ENCODE measurements at regions not wholly inside any gene's neighbourhood (a gene's known extent, or its start where the extent isn't known, plus 50 kb on each side); places are given as distances from the start of the nearest gene placed in this dataset.

DNA sequence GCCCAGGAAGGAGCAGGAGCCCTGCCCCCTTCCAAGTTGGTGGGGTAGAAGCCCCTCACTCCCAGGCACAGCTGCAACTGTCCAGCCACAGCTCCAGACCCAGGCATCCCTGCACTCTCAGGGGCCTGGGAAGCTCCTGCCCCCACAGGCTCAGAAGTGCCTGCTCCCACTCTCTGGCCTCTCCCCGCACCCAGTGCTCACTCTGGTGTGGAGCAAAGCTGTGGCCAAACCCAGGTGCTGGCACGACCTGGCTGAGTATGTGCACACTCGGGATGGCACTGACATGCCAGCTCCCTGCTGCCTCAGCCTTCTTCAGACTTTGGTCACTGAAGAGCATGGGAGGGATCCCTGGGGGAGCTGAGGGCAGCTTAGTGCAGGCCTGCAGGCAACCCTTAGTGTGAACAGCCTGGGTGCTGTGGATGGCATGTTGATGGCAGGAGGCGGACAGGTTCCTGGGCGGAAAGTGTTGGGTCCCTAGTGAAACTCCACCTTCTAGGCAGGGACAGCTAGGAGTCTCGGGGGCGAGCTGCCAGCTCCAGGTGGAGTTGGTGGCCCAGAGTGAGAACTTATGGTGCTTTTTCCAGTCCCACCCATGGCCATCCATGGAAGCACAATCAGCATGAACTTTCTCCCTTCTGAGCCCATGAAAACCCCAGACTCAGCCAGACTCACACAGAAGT lies 489.2 kb upstream of the ROBO2 start:
- no peak for DNase-seq

DNA sequence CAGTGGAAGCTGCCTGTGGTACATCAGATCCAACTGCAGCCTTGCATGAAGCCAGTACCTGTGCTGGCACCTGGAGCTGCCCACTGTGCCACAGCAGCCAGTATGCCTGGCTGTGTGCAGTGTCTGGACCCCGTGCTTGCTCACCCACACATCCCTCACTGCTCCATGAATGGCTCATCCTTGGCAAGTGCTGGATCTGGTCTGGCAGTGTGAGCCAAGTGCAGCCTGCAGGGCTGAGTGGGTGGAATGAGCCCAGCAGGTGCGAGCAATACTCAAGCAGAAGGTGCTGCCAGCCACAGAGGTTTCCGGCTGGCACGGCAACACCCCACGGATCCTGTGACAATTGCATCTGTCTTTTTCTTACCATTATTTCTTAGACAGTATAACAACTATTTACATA lies 488.2 kb upstream of the ROBO2 start:
- no peak for DNase-seq

DNA sequence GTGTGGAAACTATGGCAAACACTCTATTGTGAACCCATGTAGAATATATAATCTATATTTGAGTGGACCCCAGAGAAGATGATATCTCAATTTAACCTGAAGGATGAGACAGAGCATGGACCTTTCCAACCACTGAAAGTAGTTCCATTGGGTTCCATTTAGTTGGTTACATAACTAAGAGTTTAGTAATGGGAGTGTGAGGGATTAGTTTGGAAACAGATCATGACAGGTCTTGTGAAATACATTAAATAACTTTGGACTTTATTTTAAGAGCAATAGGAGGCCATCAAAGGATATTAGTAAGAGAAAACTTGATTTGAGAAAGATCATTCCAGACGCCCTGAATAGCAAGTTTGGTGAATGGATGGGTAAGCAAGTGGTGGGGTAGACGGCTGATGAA lies 487.2 kb upstream of the ROBO2 start:
- DNase-seq: no peak

DNA sequence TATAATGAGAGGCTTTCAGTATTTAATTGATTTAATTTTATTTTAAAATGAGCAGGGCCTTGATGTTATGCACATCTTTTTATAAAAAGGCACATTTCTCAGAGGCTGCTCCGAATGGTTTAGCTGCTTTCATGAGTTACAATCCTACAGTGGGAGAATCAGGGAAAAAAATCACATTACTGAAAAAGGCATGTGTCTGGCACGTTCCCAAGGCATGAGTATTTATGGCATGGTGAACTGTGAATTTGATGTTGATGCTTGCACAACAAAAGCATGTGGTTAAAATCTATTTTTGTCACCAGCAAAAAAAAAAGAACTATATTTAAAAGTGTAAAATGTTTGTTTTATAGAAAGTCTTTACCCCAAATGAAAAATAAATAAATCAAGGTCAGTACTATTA lies 485.2 kb upstream of the ROBO2 start:
- DNase-seq: no peak

DNA sequence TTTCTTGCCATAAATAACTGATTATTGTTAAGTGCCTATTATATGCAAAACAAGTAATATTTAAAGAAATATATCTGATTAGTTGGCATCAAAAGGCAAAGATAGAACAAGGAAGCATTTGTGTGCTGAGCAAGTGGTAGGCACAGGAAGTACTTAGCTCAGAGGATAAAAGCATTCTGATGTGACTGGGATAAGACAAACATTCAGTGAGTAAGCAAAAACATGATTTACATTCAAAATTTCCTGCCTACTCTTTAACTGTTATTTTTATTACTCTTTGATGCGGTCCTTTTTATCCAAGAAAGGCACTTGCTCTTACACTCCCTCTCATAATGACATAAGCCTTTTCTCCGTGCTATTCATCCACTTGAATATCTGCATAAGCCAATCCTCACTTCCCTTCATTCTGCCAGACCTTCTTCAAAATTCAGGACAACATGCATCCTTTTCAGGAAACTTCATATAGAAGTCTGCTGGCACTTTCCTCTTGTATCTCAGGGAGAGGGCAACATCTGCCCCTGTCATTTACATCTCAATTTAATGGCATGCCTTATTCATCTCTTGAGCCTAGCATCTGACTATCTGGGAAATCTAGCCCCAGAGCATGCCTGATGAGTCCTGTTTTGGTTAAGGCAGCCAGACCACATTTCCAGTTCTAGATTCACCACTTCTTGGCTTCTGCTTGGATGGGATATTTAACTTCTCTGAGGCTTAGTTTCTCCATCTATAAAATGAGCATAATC lies 478.2 kb upstream of the ROBO2 start:
- DNase-seq: no peak

GRCh38 chr3:76565496-76566210 lies 474.2 kb upstream of the ROBO2 start:
- DNase-seq: no peak

DNA sequence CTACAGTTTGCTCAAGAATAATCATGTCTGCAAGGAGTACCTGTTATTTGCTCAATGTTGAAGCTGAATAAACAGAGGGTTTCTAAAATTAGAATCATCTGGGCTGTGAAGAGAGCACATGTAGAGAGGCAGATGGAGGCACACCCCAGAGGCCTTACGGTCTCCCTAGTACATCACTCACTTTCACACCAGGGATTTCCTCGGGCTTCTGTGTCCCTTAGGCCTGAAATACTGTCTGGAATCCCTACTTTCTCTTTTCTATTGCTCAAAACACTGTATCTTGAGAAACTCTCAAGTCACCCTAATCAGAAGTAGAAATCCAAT lies 473.7 kb upstream of the ROBO2 start:
- DNase-seq: no peak

DNA sequence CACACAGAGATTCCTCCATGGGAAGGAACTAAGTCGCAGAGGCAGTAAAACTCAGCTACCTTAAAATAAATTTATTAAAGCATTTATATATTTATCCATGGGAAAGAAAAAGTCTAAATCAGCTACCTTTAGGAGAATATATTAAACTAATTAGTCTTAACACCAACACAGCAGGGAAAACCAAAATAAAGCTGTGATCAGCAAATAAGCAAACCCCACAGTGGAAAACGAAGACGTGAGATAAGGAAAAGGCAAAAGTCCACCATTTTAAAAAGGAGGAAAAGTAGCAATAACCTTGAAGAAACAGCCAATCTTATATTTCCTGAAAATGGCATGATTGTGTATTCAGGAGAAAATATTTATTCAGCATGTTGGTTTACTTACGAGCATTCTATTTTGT lies 473.0 kb upstream of the ROBO2 start:
- no peak for DNase-seq

DNA sequence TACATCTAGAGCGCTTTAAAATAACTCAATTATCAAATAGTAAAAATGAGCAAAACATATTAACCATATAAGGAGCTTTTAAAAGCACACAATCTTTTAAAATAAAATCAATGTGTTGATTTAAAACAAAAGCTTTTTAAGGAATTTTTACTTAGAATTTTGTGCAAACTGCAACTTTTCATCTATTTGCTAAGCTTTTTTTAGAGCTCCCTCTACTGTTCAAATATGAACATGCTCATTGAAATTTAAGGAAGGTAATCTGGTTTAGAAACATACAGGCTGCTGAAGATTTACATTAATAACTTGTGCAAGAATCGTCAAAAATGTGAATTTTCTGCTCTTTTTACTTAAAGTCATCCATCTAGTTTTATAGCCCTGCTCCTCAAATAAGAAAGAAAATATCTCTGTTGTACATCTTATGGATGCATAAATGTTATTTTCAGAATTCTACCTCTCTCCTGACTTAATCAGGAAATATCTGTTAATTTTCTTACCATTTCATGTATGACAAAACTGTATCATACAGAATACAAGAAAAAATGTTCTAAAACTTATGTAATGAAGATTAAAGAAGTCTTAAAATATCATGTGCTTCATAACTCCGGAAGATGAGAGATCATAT lies 469.4 kb upstream of the ROBO2 start:
- no peak for DNase-seq

- no peak for DNase-seq
Observed at GRCh38 chr3:76576201-76576600, 463.7 kb upstream of the ROBO2 start.

GRCh38 chr3:76582098-76582497 lies 457.8 kb upstream of the ROBO2 start:
- DNase-seq: no peak

GRCh38 chr3:76582632-76583378 lies 457.1 kb upstream of the ROBO2 start:
- no peak for DNase-seq

DNA sequence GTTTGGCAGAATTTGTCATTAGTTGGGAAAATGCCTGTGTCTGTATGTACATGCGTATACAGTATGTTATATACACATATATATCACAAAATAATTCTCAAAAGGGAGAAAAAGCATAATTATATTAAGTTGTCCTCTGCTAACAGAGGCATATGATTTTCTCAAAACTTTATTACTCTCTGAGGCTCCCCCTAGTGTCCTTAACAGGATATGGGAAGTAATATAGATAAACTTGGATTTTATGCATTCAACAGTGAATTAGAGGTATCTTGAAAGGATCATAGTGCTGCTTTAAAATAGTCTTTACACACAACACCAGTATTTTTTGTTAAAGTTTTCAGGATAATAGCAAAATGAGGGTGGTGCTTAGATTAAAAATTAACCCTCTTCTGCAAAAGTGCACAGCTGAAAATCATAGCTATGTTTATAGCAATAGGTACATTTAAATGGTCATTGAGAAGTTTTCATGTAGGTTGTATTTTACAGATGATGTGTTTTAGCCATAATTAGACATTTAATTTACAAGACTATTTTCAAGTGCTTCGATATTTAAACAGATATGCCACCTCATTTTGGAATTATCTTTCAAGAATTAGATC lies 454.0 kb upstream of the ROBO2 start:
- no peak for DNase-seq

GRCh38 chr3:76586471-76586870 lies 453.4 kb upstream of the ROBO2 start:
- DNase-seq: no peak

DNA sequence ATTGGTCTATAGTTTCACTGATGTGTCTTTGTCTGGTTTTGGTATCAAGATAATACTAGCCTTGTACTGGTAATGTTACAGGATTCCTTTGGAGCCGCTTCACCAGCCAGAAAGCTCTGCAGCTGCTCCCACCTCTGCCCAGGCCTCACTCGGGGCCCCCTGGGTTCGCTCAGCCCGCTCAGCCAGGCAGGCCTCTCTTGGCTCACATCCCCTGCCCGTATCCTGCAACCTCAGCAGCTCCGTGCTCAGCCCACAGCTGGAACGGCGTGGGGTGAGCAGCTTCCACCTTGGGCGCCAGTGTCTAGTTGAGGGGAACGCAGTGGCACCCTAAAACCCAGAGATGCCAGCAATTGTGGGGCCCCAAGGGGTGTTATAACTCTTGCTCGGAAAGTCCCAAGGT lies 429.7 kb upstream of the ROBO2 start:
- DNase-seq: no peak

DNA sequence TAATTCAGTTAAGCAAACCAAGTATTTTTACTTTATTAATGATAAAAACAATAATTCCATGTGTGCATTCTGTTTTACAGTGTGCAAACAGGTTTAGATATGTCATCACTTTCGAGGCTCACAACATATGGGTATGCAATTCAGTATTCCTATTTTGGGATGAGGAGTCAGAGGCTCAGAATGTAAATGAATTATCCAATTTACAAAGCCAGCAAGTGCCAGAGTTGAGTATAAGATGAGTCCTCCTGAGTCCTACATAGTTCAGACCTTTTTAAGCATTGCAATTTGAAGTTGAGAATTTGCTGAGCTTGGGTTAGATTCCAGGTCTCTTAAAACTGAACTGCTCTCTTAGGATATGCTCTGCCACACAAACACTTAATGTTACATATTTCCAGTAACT lies 424.2 kb upstream of the ROBO2 start:
- no peak for DNase-seq

DNA sequence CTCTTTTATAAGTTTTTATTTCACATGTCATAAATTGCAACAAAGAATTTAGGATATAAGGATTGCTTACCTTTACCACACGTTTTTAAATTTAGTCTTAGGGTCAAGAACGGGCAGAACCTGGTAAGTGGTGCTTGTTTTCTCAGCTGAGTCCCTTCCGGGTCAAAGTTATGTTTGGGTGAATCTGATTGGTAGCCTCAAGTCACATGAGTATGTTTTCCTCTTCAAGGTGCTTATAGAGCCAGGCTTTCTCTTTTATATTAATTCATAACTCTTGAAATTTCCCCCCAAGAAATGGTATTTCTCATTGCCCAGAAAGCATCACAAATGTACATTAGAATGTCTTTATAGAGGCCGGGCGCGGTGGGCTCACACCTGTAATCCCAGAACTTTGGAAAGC lies 415.7 kb upstream of the ROBO2 start:
- no peak for DNase-seq

DNA sequence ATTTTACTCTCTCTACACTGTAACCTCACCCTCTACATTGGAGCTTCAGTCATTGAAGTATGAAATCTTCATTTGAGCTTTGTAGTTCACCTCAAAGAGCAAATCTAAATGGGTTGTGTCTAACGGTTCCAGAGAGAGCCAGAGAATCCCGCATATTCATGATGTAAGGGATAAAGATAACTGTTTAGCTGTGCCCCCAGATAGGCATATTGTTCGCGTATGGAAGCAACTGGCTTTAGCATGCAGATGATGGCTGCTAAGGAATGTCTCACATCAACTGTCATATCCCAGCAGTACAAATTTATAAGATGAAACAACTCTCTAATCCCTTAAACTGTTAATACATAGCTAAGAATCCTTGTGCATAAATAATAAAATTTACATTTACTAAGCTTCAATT lies 412.7 kb upstream of the ROBO2 start:
- DNase-seq: no peak

DNA sequence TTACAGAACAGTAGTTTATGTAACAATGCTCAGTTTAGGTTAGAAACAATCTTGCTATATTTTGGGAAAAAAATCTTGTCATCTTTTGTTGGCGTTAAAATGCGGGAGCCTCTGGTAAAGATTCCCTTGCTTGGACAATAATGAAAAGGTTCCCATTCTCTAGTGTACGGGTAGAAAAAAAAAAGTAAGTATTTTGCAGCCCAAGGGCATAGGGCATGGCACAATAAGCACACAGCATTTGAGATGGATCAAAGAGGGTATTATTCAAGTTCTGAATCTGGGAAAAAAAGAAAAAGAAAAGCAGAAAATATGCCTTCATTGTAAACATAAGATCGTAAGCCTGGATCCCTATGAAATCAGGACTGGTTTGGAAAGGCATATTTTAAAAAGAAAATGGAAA lies 408.6 kb upstream of the ROBO2 start:
- no peak for DNase-seq

DNA sequence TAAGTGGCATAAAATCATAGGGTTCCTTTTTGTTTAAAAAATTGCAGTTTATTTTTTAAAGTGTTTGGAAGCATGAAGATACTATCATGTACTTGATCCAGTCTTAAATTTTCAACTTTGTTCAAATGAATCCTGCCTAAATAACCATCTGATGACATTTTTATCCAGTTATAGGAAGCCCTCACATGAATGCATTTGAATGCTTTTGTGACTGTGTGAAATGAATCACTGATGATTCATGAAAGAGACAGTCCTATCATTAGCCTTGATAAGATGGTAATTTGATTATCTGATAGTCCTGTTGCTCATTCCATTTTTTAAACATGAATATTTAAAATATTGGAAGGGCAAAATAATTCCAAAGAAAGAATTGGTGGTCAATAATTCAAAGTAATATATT lies 401.9 kb upstream of the ROBO2 start:
- DNase-seq: no peak

- no peak for DNase-seq
Observed at GRCh38 chr3:76643623-76644304, 396.1 kb upstream of the ROBO2 start.

DNA sequence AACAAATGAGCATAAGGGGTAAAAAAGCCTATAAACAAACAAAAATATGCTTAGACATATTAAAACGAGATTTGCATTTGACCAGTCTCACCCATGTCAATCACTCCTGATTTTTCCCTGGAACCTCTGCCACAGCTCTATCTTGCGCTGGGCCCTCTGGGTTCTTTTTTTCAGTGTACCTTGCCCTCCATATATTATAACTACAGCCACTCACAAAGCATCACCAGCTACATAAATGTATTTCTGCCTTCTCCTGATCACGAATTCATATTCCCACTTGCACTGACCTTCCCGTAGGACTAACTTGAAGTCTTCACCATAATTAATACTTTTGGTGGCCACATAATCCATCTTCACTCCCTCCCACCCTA lies 395.6 kb upstream of the ROBO2 start:
- DNase-seq: no peak

All from NCI-H446 treated with DMSO at 0.1 percent for 48 hours (cell line).